PC-3 (cell line): ENCODE measurements at regions not wholly inside any gene's neighbourhood (a gene's known extent, or its start where the extent isn't known, plus 50 kb on each side); places are given as distances from the start of the nearest gene placed in this dataset.

Experiments
- ATAC-seq: fragments of 200-7000 bp; cut with Tn5 transposase; 2 replicates; pipeline ENCODE4 v1.9.1; 2020; ENCODE audit warnings: mild to moderate bottlenecking, moderate library complexity
- BruUV-seq: library from RNA; stranded (reverse); fragments of 400-500 nt; replicated peaks from 2 replicates; lab custom pipeline; 2021; lab: Mats Ljungman, UMichigan
- CTCF ChIA-PET: fragments of 300-600 bp; sonication (Branson Sonifier 250); formaldehyde crosslinking; loops from one replicate; lab custom pipeline; 2022; ENCODE audit warnings: antibody characterized with exemption; lab: Charles Lee
- POLR2A ChIA-PET: fragments of 300-600 bp; sonication (Branson Sonifier 250); formaldehyde crosslinking; loops from one replicate; lab custom pipeline; 2022; ENCODE audit warnings: antibody characterized with exemption; ENCODE audit not compliant: unreplicated experiment; lab: Charles Lee
- DNase-seq: peaks from one replicate; pipeline ENCODE4 v3.0.0-alpha.2; 2015
- H2AFZ ChIP-seq: fragments of 300-600 bp; sonication (generic); 2 replicates; pipeline ENCODE4 v1.6.0; 2016; ENCODE audit warnings: antibody characterized with exemption, low read length
- H3F3A ChIP-seq: fragments of 300-600 bp; sonication (generic); one replicate; pipeline ENCODE4 v1.6.0; 2017; ENCODE audit warnings: antibody characterized with exemption, low read length, control low read depth, mild to moderate bottlenecking; ENCODE audit not compliant: unreplicated experiment
- H3K27ac ChIP-seq: fragments of 300-600 bp; sonication (generic); 2 replicates; pipeline ENCODE4 v1.5.1; 2016; ENCODE audit warnings: mild to moderate bottlenecking, low read length
- H3K27me3 ChIP-seq: fragments of 300-600 bp; sonication (generic); 2 replicates; pipeline ENCODE4 v1.6.1; 2016; ENCODE audit warnings: low read length, mixed read lengths
- H3K36me3 ChIP-seq: fragments of 300-600 bp; sonication (generic); 2 replicates; pipeline ENCODE4 v1.6.1; 2016; ENCODE audit warnings: low read depth, mixed run types, low read length, mixed read lengths
- H3K4me1 ChIP-seq: fragments of 300-600 bp; sonication (generic); 2 replicates; pipeline ENCODE4 v1.5.1; 2016; ENCODE audit warnings: low read length; ENCODE audit not compliant: insufficient read depth
- H3K4me2 ChIP-seq: fragments of 300-600 bp; sonication (generic); 2 replicates; pipeline ENCODE4 v1.6.0; 2016; ENCODE audit warnings: low read length
- H3K4me3 ChIP-seq: fragments of 300-600 bp; sonication (generic); 2 replicates; pipeline ENCODE4 v1.5.1; 2016; ENCODE audit warnings: mild to moderate bottlenecking, low read length, mixed read lengths
- H3K79me2 ChIP-seq: fragments of 300-600 bp; sonication (generic); 2 replicates; pipeline ENCODE4 v1.6.1; 2017; ENCODE audit warnings: low read length, mixed read lengths
- H3K9ac ChIP-seq: fragments of 300-600 bp; sonication (generic); 2 replicates; pipeline ENCODE4 v1.6.0; 2016; ENCODE audit warnings: mild to moderate bottlenecking, low read length
- H3K9me2 ChIP-seq: fragments of 300-600 bp; sonication (generic); replicated peaks from 2 replicates; pipeline ENCODE4 v1.6.1; 2016; ENCODE audit warnings: mixed run types, low read length, mixed read lengths
- H3K9me3 ChIP-seq: fragments of 300-600 bp; sonication (generic); 2 replicates; pipeline ENCODE4 v1.6.1; 2016; ENCODE audit warnings: low read length, mixed read lengths
- H4K20me1 ChIP-seq: fragments of 300-600 bp; sonication (generic); 2 replicates; pipeline ENCODE4 v1.6.1; 2016; ENCODE audit warnings: low read length, mixed read lengths
- EZH2 ChIP-seq: fragments of 300-600 bp; sonication (generic); IDR thresholded peaks from one replicate; pipeline ENCODE4 v1.6.1; 2017; ENCODE audit warnings: antibody characterized with exemption, mild to moderate bottlenecking, low read length; ENCODE audit not compliant: unreplicated experiment
- EZH2phosphoT487 ChIP-seq: fragments of 300-600 bp; sonication (generic); IDR thresholded peaks from 2 replicates; pipeline ENCODE4 v1.6.1; 2018; ENCODE audit warnings: mild to moderate bottlenecking, antibody characterized with exemption, low read length, borderline replicate concordance
- intact Hi-C: fragments of 100-400 bp; cut with micrococcal nuclease; formaldehyde crosslinking; loops from 2 replicates; pipeline ENCODE4 v1.9.0; 2023
- TF ChIP-seq, protein P1 (sequence below): fragments of 300-600 bp; sonication (generic); conservative IDR thresholded peaks from 2 replicates; pipeline ENCODE4 v1.5.1; 2017; ENCODE audit warnings: antibody characterized with exemption, low read depth, mild to moderate bottlenecking, low read length

DNA sequence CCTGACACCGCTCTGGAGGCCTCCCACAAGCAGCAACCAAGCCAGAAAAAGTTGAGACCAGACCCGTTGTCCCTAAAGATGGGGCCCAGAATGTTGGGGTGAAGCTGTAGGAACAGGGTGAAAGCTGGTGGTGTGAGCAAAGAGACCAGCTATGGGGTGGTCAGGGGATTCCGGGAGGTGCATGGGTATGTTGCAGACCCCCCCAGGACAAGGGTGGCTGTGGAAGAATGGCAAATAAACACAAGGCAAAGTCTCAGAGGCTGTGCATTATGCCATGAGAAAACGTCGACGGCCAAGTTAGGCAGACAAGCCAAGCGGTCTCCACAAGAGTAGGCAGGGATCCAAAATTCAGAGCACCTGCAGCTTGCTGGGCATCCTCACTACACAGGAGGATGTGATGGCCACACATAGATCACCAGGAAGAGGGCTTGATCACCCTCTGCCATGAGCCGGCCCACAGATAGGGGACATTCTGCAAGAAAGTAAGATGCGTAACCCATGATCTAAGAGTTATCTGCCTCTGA lies 58.8 kb upstream of the KCNA1 start:
- no peak overlapping the region for H3K9ac ChIP-seq
- no peaks in the 10 kb centered on the region for H3K9me3 ChIP-seq
- no peaks in the 10 kb centered on the region for H3K27me3 ChIP-seq
- ChIA-PET CTCF (no interaction called here), POLR2A (no interaction called here)
- H3K27ac ChIP-seq = no peak overlapping the region
- no peak for TF ChIP-seq EZH2phosphoT487
- no peak for TF ChIP-seq EZH2
- TF ChIP-seq, protein P1, sequence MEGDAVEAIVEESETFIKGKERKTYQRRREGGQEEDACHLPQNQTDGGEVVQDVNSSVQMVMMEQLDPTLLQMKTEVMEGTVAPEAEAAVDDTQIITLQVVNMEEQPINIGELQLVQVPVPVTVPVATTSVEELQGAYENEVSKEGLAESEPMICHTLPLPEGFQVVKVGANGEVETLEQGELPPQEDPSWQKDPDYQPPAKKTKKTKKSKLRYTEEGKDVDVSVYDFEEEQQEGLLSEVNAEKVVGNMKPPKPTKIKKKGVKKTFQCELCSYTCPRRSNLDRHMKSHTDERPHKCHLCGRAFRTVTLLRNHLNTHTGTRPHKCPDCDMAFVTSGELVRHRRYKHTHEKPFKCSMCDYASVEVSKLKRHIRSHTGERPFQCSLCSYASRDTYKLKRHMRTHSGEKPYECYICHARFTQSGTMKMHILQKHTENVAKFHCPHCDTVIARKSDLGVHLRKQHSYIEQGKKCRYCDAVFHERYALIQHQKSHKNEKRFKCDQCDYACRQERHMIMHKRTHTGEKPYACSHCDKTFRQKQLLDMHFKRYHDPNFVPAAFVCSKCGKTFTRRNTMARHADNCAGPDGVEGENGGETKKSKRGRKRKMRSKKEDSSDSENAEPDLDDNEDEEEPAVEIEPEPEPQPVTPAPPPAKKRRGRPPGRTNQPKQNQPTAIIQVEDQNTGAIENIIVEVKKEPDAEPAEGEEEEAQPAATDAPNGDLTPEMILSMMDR = no peak
- BruUV-seq = no TSS peak
- no peak overlapping the region for H2AFZ ChIP-seq
- H4K20me1 ChIP-seq = no peaks in the 10 kb centered on the region
- no peak overlapping the region for H3K4me2 ChIP-seq
- H3F3A ChIP-seq = no peaks in the 10 kb centered on the region
- no peaks in the 10 kb centered on the region for H3K36me3 ChIP-seq
- intact Hi-C loops = no loop called here
- H3K4me3 ChIP-seq = no peak overlapping the region
- no peaks in the 10 kb centered on the region for H3K79me2 ChIP-seq
- no peaks in the 10 kb centered on the region for H3K4me1 ChIP-seq
- H3K9me2 ChIP-seq = no peaks in the 10 kb centered on the region
- ATAC-seq = no peak
- DNase-seq = no peak

DNA sequence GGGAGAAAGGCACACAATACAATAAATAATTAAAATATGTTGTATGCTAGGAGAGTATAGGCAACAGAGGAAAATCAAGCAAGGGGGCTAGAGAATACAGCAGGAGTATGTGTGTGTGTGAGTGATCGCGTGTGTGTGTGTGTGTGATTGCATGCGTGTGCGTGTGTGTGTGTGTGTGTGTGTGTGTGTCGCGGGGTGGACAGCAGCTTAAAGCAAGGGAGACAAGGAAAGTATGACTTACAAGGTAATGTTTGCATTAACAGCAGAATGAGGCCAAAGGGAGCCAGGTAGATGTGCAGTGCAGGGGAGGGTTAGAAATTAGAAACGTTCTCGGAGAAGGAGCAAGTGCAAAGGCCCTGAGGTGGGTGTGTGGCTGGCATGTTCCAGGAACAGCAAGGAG lies 57.4 kb upstream of the KCNA1 start:
- Histone ChIP-seq H3K4me3 (no peak overlapping the region), H3K9ac (no peak overlapping the region), H3K36me3 (no peaks in the 10 kb centered on the region), H3F3A (no peaks in the 10 kb centered on the region), H3K79me2 (no peaks in the 10 kb centered on the region), H3K9me2 (no peaks in the 10 kb centered on the region), H3K4me1 (no peaks in the 10 kb centered on the region), H3K27me3 (no peaks in the 10 kb centered on the region), H3K9me3 (no peaks in the 10 kb centered on the region), H3K4me2 (no peak overlapping the region), H2AFZ (no peak overlapping the region), H4K20me1 (no peaks in the 10 kb centered on the region), H3K27ac (no peak overlapping the region)
- intact Hi-C loops = no loop called here
- DNase-seq (no peak), ATAC-seq (no peak)
- BruUV-seq = no TSS peak
- POLR2A ChIA-PET = no interaction called here
- no peak for TF ChIP-seq EZH2
- no peak for TF ChIP-seq EZH2phosphoT487
- TF ChIP-seq, protein P1 = no peak
- CTCF ChIA-PET = no interaction called here

DNA sequence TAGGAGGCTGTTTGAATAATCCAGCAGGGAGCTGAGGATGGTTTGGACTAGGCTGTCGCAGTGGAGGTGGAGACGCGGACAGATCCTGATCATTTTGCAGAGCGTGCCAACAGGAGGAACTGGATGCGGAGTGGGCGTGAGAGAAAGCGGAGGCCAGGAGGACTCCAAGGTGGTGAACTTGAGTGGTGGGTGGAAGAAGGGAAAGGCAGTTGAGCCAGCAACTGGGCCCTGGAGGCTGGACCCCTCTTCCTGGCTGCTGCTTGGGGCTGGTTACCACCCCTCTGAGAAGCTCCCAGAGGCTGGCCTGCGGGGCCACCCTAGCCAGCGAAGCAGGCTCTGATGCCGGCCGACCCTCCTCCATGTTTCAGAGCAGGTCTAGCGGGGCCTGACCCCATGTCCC lies 56.8 kb upstream of the KCNA1 start:
- ChIA-PET CTCF (no interaction called here), POLR2A (no interaction called here)
- H3F3A ChIP-seq = no peaks in the 10 kb centered on the region
- no peak overlapping the region for H3K4me3 ChIP-seq
- intact Hi-C loops = no loop called here
- H3K36me3 ChIP-seq = no peaks in the 10 kb centered on the region
- no peaks in the 10 kb centered on the region for H3K9me2 ChIP-seq
- H3K27me3 ChIP-seq = no peaks in the 10 kb centered on the region
- no peaks in the 10 kb centered on the region for H3K4me1 ChIP-seq
- no peaks in the 10 kb centered on the region for H3K79me2 ChIP-seq
- no peak overlapping the region for H3K9ac ChIP-seq
- H3K27ac ChIP-seq = no peak overlapping the region
- no peak overlapping the region for H2AFZ ChIP-seq
- H3K9me3 ChIP-seq = no peaks in the 10 kb centered on the region
- H3K4me2 ChIP-seq = no peak overlapping the region
- H4K20me1 ChIP-seq = no peaks in the 10 kb centered on the region
- TF ChIP-seq EZH2 (no peak), EZH2phosphoT487 (no peak)
- TF ChIP-seq, protein P1 = no peak
- ATAC-seq (no peak), DNase-seq (no peak)
- no TSS peak for BruUV-seq
